Gastroesophageal sphincter (tissue), 4 donors: ENCODE measurements at regions not wholly inside any gene's neighbourhood (a gene's known extent, or its start where the extent isn't known, plus 50 kb on each side); places are given as distances from the start of the nearest gene placed in this dataset.

Experiments
- ATAC-seq: fragments of 150-250 bp; one replicate; pipeline ENCODE4 v1.9.1; 2016; ENCODE audit warnings: mild to moderate bottlenecking, moderate library complexity
- H3K27ac ChIP-seq, 4 donors: fragments of 200-600 bp; sonication (generic) in 3 of 4; 1 replicate in 3 of 4; 2 replicates in 1 of 4; pipeline ENCODE4 v1.5.1; 2016 to 2019
- H3K27me3 ChIP-seq: fragments of 200-600 bp; sonication (generic); one replicate; pipeline ENCODE4 v1.5.1; 2019
- H3K36me3 ChIP-seq, 2 donors: fragments of 200-600 bp; sonication (generic); one replicate each; pipeline ENCODE4 v1.5.1; 2019; ENCODE audit warnings: control low read depth in 1 of 2
- H3K4me1 ChIP-seq, 3 donors: fragments of 200-600 bp; sonication (generic); 1 replicate in 2 of 3; 2 replicates in 1 of 3; pipeline ENCODE4 v1.5.1; 2016 to 2019; ENCODE audit warnings: control low read depth in 2 of 3
- H3K4me3 ChIP-seq, 2 donors: fragments of 200-600 bp; sonication (generic); one replicate each; pipeline ENCODE4 v1.5.1; 2019; ENCODE audit warnings: mild to moderate bottlenecking in 1 of 2, moderate library complexity in 1 of 2
- H3K9me3 ChIP-seq, 3 donors: fragments of 200-600 bp; sonication (generic); one replicate each; pipeline ENCODE4 v1.5.1; 2017 to 2019; ENCODE audit warnings: control low read depth in 2 of 3
- EP300 ChIP-seq: sonication (generic); formaldehyde crosslinking; IDR thresholded peaks from one replicate; pipeline ENCODE4 v1.6.1; 2017; ENCODE audit warnings: antibody characterized with exemption, mild to moderate bottlenecking
- POLR2A ChIP-seq, 2 donors: fragments of 450-650 bp; IDR thresholded peaks; one replicate each; pipeline ENCODE4 v1.6.1; 2017; ENCODE audit warnings: antibody characterized with exemption in 2 of 2, mild to moderate bottlenecking in 2 of 2, moderate library complexity in 1 of 2
- POLR2AphosphoS5 ChIP-seq: sonication (generic); formaldehyde crosslinking; IDR thresholded peaks from one replicate; pipeline ENCODE4 v1.6.1; 2017; ENCODE audit warnings: antibody characterized with exemption
- WGBS, 2 donors: methylation state at CpG; one replicate each; pipeline ENCODE4 v1.1.5; 2018; ENCODE audit warnings: low coverage in 1 of 2; 5-methylcytosine and 5-hydroxymethylcytosine counted together
- TF ChIP-seq, protein P1 (sequence below), 4 experiments: fragments of 200-600 bp in 2 of 4; fragments of 450-650 bp in 2 of 4; sonication (generic) in 1 of 4; IDR thresholded peaks; one replicate each; pipeline ENCODE4 v1.5.1; 2017 to 2019; ENCODE audit warnings: antibody characterized with exemption in 4 of 4, mild to moderate bottlenecking in 2 of 4, moderate library complexity in 2 of 4

DNA sequence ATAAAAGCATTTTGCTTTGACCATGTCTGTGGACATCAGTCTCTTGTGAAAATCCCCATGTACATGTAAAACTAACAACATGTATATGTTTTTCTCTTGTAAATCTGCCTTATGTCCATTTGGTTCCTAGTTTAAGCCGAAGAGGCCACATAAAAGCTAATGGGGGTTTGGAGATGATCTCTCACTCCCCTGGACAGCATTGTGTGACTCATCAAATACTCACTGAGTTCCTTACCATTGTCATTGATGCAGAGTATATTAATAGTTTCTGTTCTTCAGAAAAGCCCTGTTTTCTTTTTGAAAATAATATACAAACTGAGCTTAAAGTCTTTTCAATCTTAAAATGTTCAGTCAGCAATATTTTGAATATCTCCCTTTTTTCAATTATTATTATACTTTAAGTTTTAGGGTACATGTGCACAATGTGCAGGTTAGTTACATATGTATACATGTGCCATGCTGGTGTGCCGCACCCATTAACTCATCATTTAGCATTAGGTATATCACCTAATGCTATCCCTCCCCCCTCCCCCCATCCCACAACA, 536.7 kb upstream of the HTR2A start:
- H3K27ac ChIP-seq = no peak overlapping the region
- peaks cover 0 to 9% (median 0%) of the 10 kb centered on the region in 3 donors for H3K4me1 ChIP-seq
- H3K27me3 ChIP-seq = no peaks in the 10 kb centered on the region
- no peak for TF ChIP-seq POLR2AphosphoS5
- no peak overlapping the region for H3K4me3 ChIP-seq
- H3K9me3 ChIP-seq = peaks cover 0 to 5% (median 0%) of the 10 kb centered on the region in 3 donors
- no peak for ATAC-seq
- WGBS, 2 donors = 91% methylated on average over 2 of the region's 2 CpGs; no CpG with 5 or more reads in 1 of the 2 donors
- H3K36me3 ChIP-seq = no peaks in the 10 kb centered on the region

GRCh38 chr13:47426126-47426849, 529.4 kb upstream of the HTR2A start:
- no peaks in the 10 kb centered on the region for H3K4me1 ChIP-seq
- H3K27ac ChIP-seq = no peak overlapping the region
- TF ChIP-seq, protein P1, sequence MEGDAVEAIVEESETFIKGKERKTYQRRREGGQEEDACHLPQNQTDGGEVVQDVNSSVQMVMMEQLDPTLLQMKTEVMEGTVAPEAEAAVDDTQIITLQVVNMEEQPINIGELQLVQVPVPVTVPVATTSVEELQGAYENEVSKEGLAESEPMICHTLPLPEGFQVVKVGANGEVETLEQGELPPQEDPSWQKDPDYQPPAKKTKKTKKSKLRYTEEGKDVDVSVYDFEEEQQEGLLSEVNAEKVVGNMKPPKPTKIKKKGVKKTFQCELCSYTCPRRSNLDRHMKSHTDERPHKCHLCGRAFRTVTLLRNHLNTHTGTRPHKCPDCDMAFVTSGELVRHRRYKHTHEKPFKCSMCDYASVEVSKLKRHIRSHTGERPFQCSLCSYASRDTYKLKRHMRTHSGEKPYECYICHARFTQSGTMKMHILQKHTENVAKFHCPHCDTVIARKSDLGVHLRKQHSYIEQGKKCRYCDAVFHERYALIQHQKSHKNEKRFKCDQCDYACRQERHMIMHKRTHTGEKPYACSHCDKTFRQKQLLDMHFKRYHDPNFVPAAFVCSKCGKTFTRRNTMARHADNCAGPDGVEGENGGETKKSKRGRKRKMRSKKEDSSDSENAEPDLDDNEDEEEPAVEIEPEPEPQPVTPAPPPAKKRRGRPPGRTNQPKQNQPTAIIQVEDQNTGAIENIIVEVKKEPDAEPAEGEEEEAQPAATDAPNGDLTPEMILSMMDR (IDR thresholded peaks at IDR 0.05) = no peak
- TF ChIP-seq POLR2AphosphoS5 = no peak
- TF ChIP-seq EP300 = no peak
- no peak for TF ChIP-seq POLR2A (IDR thresholded peaks at IDR 0.05)
- 68 to 86% methylated on average over 2 of the region's 3 CpGs for WGBS, 2 donors
- H3K36me3 ChIP-seq = no peaks in the 10 kb centered on the region
- H3K4me3 ChIP-seq = no peak overlapping the region
- ATAC-seq = peak; percentile 79
- H3K9me3 ChIP-seq = no peaks in the 10 kb centered on the region
- no peaks in the 10 kb centered on the region for H3K27me3 ChIP-seq

DNA sequence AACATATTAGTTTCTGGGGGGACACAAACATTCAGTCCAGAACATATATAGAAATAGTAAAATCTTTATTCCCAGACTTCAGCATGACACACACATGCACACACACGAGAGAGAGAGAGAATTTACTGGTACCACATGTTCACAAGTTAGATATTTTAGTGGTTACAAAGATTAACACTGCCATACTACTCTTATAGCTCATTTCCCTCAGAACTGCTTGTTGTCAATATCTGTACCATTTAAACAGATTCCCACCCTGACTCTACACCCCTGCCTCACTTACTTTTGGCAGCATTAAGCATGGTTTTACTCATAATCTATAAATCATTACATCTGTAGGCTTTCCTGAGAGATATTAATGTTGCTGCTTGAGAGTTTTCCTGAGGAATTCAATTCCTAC, 524.7 kb upstream of the HTR2A start:
- ATAC-seq = no peak
- TF ChIP-seq, protein P1 (IDR thresholded peaks at IDR 0.05) = no peak
- TF ChIP-seq POLR2AphosphoS5 = no peak
- no peak for TF ChIP-seq POLR2A (IDR thresholded peaks at IDR 0.05)
- no peak for TF ChIP-seq EP300
- Histone ChIP-seq H3K9me3 (no peaks in the 10 kb centered on the region), H3K4me1 (no peaks in the 10 kb centered on the region), H3K27me3 (no peaks in the 10 kb centered on the region), H3K36me3 (no peaks in the 10 kb centered on the region), H3K4me3 (no peak overlapping the region), H3K27ac (no peak overlapping the region)
- 44 to 54% methylated on average over 1 of the region's 1 CpG for WGBS, 2 donors

DNA sequence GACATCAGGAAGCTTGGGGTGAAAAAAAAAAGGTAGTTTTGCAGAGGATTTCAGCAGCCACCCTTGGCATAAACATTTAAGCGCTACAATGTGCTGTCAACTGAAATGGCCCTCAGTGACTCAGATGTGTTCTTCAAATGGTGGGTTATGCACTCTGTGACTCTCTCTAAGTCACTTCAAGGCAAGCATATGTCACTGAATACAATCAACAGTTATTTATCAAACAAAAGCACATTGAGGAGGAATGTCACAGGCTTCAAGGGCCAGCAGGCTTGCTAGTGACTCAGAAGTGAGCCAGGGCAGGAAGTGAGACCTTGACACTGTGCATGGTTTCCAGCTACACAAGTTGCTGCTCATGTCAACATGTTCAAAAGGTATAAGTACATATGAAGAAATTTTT, 523.7 kb upstream of the HTR2A start:
- Histone ChIP-seq H3K4me3 (no peak overlapping the region), H3K4me1 (no peaks in the 10 kb centered on the region), H3K27me3 (no peaks in the 10 kb centered on the region), H3K36me3 (no peaks in the 10 kb centered on the region), H3K27ac (no peak overlapping the region), H3K9me3 (no peaks in the 10 kb centered on the region)
- TF ChIP-seq EP300 (no peak), POLR2AphosphoS5 (no peak), POLR2A (IDR thresholded peaks at IDR 0.05) (no peak)
- TF ChIP-seq, protein P1 (IDR thresholded peaks at IDR 0.05) = no peak
- ATAC-seq = no peak
- WGBS, 2 donors = 71 to 100% methylated on average over 1 of the region's 1 CpG

DNA sequence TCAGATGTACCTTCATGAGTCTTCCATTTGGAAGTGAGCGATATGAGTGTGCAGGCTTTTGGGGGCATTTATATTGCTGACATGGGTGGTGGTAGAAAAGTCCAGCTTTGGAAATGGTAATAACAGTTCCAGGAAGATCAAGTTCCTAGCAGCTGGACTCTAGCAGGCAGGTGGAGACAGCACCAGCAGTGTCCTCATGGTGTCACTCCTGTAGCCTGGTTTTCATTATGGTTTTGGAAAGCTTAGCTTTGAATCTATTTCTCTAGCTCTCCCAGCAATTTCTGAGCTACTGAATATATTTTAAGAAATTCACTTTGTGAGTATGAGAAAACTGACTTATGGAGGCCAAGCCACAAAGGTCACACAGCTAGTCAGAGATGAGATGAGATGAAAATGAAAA, 523.2 kb upstream of the HTR2A start:
- Histone ChIP-seq H3K4me1 (no peaks in the 10 kb centered on the region), H3K27ac (no peak overlapping the region), H3K9me3 (no peaks in the 10 kb centered on the region), H3K27me3 (no peaks in the 10 kb centered on the region), H3K4me3 (no peak overlapping the region), H3K36me3 (no peaks in the 10 kb centered on the region)
- TF ChIP-seq EP300 (no peak), POLR2A (IDR thresholded peaks at IDR 0.05) (no peak), POLR2AphosphoS5 (no peak)
- TF ChIP-seq, protein P1 (IDR thresholded peaks at IDR 0.05) = no peak
- WGBS, 2 donors = 33 to 55% methylated on average over 1 of the region's 1 CpG
- ATAC-seq = no peak
